ENCODE measurements at regions not wholly inside any gene's neighbourhood (a gene's known extent, or its start where the extent isn't known, plus 50 kb on each side); places are given as distances from the start of the nearest gene placed in this dataset.

DNA sequence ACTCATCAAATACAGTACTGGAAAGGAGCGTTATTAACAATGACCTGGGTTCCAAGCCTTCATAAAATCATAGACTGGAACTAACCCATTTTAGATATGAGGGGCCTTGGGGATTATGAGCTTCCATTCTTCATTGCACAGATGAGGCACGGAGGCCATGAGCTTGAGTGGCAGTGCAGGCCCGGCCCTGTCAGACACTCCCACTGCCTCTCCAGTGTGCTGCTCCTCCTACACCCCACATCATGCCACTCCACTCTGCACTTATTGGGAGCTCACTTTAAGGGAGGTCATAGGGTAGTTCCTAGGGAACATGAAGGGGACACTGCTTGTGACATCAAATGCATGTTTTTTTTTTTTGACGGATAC, 77.9 kb downstream of the TSN start:
- no peaks in the 10 kb centered on the region for H3K4me1 Mint-ChIP-seq
- Histone ChIP-seq H4K20me1 (ENCODE audit: control insufficient read depth, insufficient read depth, low read length, poor library complexity, severe bottlenecking) (no peaks in the 10 kb centered on the region), H3K79me2 (ENCODE audit: control insufficient read depth, insufficient read depth, low read length) (no peaks in the 10 kb centered on the region), H3K4me3 (ENCODE audit: control extremely low read depth in 1 of 5, extremely low read depth in 1 of 5, insufficient read depth in 1 of 5, low read depth in 2 of 5, low read length in 4 of 5) (no peak overlapping the region), H3K27me3 (replicated peaks in 1 of 4; ENCODE audit: control extremely low read depth in 1 of 4, control insufficient read depth in 3 of 4, insufficient read depth in 4 of 4, low read length in 3 of 4) (peaks cover 0 to 5% (median 0%) of the 10 kb centered on the region in 4 experiments), H2AFZ (ENCODE audit: insufficient read depth, low read depth, low read length, poor library complexity, severe bottlenecking) (no peak overlapping the region), H3K9ac (ENCODE audit: low read length) (no peak overlapping the region), H3K9me3 (ENCODE audit: control extremely low read depth in 1 of 3, control insufficient read depth in 2 of 3, insufficient read depth in 1 of 3, low read length in 2 of 3) (no peaks in the 10 kb centered on the region), H3K4me2 (replicated peaks; ENCODE audit: low read depth, low read length, poor library complexity, severe bottlenecking) (no peak overlapping the region), H3K4me1 (ENCODE audit: control insufficient read depth in 2 of 2, insufficient read depth in 2 of 2, low read length in 2 of 2) (no peaks in the 10 kb centered on the region), H3K27ac (ENCODE audit: low read length in 2 of 2) (no peak overlapping the region), H3K36me3 (replicated peaks in 1 of 2; ENCODE audit: control extremely low read depth in 1 of 2, control insufficient read depth in 1 of 2, extremely low read depth in 1 of 2, insufficient read depth in 2 of 2, low read length in 1 of 2) (no peaks in the 10 kb centered on the region)
- intact Hi-C loops (cut with micrococcal nuclease) = no loop called here
- ChIA-PET POLR2A (no interaction called here), CTCF (no interaction called here)
- H3K27ac Mint-ChIP-seq = no peak overlapping the region
- no peak for DNase-seq
- H3K9me3 Mint-ChIP-seq (ENCODE audit: insufficient read depth) = no peaks in the 10 kb centered on the region
- TF ChIP-seq, protein P1, sequence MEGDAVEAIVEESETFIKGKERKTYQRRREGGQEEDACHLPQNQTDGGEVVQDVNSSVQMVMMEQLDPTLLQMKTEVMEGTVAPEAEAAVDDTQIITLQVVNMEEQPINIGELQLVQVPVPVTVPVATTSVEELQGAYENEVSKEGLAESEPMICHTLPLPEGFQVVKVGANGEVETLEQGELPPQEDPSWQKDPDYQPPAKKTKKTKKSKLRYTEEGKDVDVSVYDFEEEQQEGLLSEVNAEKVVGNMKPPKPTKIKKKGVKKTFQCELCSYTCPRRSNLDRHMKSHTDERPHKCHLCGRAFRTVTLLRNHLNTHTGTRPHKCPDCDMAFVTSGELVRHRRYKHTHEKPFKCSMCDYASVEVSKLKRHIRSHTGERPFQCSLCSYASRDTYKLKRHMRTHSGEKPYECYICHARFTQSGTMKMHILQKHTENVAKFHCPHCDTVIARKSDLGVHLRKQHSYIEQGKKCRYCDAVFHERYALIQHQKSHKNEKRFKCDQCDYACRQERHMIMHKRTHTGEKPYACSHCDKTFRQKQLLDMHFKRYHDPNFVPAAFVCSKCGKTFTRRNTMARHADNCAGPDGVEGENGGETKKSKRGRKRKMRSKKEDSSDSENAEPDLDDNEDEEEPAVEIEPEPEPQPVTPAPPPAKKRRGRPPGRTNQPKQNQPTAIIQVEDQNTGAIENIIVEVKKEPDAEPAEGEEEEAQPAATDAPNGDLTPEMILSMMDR (IDR thresholded peaks at IDR 0.05) = no peak
- TF ChIP-seq EZH2 (IDR thresholded peaks at IDR 0.05; ENCODE audit: borderline replicate concordance, insufficient read depth, low read depth, low read length, poor library complexity, severe bottlenecking) = no peak
- no peak for ATAC-seq (ENCODE audit: low read depth)
- H3K27me3 Mint-ChIP-seq = no peaks in the 10 kb centered on the region
- no peak overlapping the region for H3K4me3 Mint-ChIP-seq
- WGBS (ENCODE audit: insufficient coverage) = no CpG with 5 or more reads among the region's 4 CpGs

DNA sequence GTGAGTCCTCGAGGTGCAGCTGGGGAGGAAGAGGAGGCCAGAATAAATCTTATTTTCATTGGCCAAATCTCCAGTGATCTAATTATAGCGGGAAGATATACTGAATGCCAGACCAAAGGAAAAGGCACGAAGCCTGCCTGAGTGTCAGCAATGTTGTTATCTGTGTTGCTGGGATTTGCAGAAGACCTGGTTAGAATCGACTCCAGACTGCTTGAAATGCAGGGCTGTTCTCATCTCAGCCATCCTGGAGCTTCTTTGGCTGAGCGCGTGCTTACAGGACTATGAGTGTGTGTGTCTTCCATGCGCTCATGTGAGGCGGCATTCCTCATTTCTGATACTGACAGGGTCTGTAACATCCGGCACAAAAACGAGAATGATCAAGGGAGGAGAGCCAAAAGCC, 81.2 kb downstream of the TSN start:
- Histone ChIP-seq H3K27me3 (replicated peaks in 1 of 4; ENCODE audit: control extremely low read depth in 1 of 4, control insufficient read depth in 3 of 4, insufficient read depth in 4 of 4, low read length in 3 of 4) (peaks cover 0 to 5% (median 0%) of the 10 kb centered on the region in 4 experiments), H3K79me2 (ENCODE audit: control insufficient read depth, insufficient read depth, low read length) (no peaks in the 10 kb centered on the region), H3K4me2 (replicated peaks; ENCODE audit: low read depth, low read length, poor library complexity, severe bottlenecking) (no peak overlapping the region), H3K4me1 (ENCODE audit: control insufficient read depth in 2 of 2, insufficient read depth in 2 of 2, low read length in 2 of 2) (no peaks in the 10 kb centered on the region), H3K27ac (ENCODE audit: low read length in 2 of 2) (no peak overlapping the region), H3K9me3 (ENCODE audit: control extremely low read depth in 1 of 3, control insufficient read depth in 2 of 3, insufficient read depth in 1 of 3, low read length in 2 of 3) (no peaks in the 10 kb centered on the region), H2AFZ (ENCODE audit: insufficient read depth, low read depth, low read length, poor library complexity, severe bottlenecking) (no peak overlapping the region), H4K20me1 (ENCODE audit: control insufficient read depth, insufficient read depth, low read length, poor library complexity, severe bottlenecking) (no peaks in the 10 kb centered on the region), H3K4me3 (ENCODE audit: control extremely low read depth in 1 of 5, extremely low read depth in 1 of 5, insufficient read depth in 1 of 5, low read depth in 2 of 5, low read length in 4 of 5) (no peak overlapping the region), H3K9ac (ENCODE audit: low read length) (no peak overlapping the region), H3K36me3 (replicated peaks in 1 of 2; ENCODE audit: control extremely low read depth in 1 of 2, control insufficient read depth in 1 of 2, extremely low read depth in 1 of 2, insufficient read depth in 2 of 2, low read length in 1 of 2) (no peaks in the 10 kb centered on the region)
- WGBS (ENCODE audit: insufficient coverage) = 89% methylated on average over 10 of the region's 10 CpGs
- no peak for ATAC-seq (ENCODE audit: low read depth)
- no peak for DNase-seq
- ChIA-PET POLR2A (no interaction called here), CTCF (no interaction called here)
- Mint-ChIP-seq H3K9me3 (ENCODE audit: insufficient read depth) (no peaks in the 10 kb centered on the region), H3K4me1 (no peaks in the 10 kb centered on the region), H3K4me3 (no peak overlapping the region), H3K27me3 (no peaks in the 10 kb centered on the region), H3K27ac (no peak overlapping the region)
- no peak for TF ChIP-seq EZH2 (IDR thresholded peaks at IDR 0.05; ENCODE audit: borderline replicate concordance, insufficient read depth, low read depth, low read length, poor library complexity, severe bottlenecking)
- TF ChIP-seq, protein P1 (IDR thresholded peaks at IDR 0.05) = no peak
- intact Hi-C loops (cut with micrococcal nuclease) = no loop called here
